ENCODE measurements at regions not wholly inside any gene's neighbourhood (a gene's known extent, or its start where the extent isn't known, plus 50 kb on each side); places are given as distances from the start of the nearest gene placed in this dataset.
A peak's percentile ranks its signal among the peaks of the same experiment; 100 is the strongest.

DNA sequence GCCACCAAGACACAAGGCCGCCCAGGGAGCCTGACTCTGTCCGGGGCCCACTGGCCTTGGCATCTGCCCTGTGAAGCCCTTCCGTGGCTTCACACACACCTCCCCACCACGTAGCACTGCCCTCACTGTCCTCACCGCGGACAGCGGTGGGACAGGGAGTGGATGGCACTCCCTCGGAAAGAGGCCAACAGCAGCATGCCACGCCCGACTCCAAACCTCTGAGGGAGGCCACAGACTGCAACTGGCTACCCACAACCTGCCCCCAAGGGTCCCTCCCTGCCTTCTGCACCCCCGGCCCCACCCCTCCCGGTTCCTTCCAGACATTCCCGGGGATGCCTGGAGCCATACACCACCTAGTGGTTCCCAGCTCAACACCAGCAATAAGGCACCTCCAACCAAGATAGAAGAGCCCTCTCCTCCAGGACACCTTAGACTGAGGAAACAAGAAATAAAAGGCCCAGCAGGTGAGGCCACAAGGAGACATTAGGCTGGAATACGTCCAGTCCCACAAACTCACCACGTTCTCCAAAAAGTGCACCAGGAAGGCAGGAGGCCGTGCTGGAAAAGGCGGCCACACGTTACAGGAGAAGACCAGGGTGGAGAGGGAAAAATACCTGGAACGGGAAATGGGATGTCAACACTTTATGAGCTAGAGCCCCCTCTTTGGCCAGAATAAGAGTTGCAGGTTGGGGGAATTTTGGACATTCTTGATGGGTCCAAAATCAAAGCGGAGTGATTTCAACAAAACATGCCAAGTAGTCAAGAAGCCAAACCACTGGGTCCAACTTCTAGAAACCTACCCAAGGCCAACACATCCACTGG is 310.0 kb downstream of the SOX9 start:
- no peak for DNase-seq

DNA sequence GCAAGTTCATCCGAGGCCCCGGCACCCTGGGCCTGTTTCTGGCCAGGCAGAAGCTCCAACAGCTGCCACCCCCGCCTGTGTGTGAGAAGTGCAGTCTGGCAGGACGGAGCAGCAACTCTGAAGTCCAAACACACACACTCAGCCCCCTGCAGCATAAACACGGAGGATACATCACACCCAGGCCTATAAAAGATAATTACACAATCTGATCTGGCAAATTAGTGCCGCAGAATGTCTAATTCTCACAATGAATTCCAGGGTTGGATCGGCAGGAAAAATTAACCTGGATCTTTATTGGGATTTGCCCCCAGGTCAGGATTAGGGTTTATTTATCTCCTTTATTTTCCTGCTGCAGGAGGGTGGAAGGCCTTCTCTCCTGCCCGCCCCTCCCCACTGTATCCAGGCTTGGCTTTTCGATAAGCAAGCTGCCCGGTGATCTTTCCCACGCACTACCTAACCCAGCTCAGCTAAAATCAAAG is 311.4 kb downstream of the SOX9 start:
- peak; percentile 53 for DNase-seq

DNA sequence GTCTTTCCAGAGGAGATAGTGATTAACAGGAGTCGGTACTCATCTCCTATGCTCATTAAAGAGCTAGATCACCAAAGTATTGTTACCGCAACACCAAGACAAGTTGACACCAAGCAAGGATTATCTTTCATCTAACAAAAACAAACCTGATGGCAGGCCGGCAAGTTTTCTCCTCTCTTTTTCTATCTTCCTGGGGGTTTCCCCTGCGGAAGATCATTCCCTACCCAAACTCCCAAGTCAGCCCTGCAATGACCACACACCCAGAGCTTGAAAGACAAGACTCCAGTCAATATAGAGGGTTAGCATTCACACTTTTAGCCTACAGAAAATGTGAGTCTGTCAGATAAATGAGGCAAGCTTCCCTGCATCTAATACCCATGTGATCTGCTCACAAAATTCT is 312.1 kb downstream of the SOX9 start:
- DNase-seq = no peak

DNA sequence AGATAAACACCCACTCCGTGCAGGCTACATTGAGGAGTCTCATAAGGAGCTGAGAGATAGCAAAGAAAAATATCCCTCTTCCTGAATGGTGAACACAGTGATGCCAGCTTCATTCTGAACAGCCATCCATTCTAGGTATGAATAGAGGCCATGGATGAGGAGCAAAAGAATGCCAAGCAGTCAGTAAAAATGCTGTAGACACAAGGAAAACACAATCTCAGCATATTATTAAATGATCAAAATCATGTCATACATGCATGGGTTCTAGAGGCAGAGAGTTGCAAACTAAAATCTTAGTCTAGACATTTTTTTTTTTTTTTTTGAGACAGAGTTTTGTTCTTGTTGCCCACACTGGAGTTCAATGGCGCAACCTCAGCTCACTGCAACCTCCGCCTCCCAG is 313.0 kb downstream of the SOX9 start:
- no peak for DNase-seq

DNA sequence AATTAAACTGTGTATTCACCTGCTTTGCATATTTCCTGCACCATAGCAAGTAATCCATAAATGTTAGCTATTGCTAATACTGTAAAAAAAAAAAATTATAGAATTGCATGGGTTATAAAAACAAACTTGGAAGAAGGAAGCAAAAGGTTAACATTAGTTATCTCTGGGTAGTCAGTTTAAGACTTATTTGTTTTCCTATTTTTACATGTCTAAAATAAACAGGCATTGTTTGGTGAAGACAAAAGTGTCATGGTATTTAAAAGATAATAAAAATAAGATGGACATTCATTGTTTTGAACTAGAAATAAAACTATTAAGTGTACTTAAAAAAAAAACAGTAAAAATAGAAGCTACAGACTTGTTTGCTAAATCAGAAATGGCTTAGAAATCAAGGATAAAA is 313.8 kb downstream of the SOX9 start:
- DNase-seq = no peak

DNA sequence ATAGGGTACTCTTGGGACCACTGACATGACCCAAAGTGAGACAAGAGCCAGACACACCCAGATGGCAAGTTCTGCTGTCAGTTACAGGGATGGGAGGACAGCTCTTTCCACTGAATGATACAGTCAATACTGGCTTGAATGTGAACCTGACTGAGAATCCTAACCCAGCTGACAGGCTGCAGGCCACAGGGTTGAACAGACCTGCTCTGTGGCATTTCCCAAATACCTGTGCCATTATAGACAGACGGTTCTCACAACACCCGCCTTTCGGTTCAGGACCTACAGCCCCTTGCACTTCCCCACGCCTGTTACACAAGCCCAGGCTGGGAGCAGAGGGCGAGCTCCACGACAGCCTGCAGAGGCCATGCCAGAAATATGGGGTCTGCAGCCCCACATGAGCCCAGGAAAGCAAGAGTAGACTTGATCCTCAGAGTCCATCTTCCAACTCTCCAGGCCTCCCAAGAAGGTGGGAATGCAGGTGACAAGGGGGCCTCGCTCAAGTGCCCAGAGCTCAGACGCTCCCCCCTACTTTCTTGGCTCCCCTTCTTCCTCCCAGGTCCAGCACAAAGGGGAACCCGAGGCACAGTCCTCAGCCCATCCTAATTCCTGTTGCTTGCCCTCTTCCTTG is 314.3 kb downstream of the SOX9 start:
- no peak for DNase-seq

DNA sequence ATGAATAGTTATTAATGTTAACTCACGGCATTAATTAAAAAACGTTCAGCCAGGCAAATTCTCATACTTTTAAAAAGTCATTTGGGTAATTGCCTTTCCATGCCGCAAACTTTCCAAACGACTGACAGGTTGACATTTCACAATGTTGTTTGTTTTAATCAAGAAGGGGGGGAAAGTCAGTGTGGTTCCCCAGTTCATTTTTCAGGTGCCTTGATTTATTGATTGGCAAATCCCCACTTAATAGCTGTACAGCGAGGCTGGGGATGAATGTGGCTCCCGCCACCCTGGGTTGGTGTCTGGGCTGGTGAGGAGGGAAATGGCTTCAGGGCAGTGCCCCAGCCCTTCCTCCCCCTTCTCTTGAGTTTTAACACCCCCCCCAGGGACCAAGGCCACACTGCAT is 318.0 kb downstream of the SOX9 start:
- no peak for DNase-seq

DNA sequence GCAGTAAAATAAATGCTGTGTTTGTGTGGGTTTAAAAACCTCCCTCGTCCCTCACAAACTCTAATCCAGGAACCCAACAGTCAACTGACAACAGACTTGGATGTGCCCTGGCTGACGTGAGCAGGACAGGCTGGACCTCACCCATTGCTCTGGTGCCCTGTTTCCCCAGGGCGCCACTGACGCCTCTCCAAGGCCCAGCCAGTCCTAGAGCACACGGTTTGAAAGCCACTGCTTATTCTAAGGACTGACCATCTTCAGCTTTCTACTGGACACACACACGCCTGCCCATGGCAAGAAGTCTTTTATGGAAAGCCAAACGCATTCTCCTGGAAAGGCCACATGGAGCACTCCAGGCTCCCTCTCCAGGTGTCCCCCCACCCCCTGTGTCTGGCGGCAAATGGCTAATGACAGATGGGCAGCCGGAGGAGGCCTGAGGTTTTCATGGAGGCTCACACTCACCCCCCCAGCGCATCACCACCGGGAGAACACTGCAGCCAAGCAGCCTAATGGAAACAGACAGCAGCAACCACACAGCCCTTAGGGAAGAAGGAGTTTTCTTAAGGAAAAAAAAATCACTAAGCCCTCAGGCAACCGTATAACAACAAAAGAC is 319.2 kb downstream of the SOX9 start:
- no peak for DNase-seq

DNA sequence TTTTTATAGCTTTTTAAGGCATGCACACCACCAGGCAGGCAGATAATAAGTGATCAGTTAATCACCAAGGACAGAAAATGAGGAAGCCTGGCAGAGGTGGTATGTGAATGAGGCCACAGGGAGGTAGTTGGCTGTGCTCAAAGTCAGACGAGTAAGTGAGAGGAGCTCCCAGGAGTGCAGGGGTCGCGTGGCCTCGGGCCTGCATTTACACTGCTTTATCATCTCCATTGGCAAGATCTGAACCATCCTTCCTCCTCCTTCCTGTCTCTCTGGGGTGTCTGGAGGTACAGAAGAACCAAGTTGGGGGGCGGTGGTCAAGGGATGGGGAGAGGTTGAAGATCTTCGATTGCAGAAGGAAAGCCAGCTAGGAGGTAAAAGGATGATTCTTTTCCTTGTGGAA is 320.1 kb downstream of the SOX9 start:
- DNase-seq = no peak

DNA sequence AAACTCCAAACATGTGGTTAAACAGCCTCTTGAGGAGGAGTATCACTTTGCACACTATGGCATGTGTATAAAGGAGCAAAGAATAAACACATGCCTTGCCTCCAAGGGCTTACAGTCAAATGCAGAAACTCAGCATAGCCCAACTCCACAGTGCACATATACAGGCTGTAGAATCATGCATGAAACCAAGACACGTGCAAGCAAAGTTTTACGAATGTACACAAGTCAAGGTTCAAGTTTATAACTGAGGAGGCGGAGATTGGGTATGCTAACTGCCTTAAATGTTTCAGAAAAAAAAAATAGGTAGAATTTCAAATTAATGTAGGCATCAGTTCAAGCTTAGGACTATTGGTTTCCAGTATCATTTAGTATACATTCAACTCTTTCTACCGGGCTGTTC is 321.1 kb downstream of the SOX9 start:
- no peak for DNase-seq

DNA sequence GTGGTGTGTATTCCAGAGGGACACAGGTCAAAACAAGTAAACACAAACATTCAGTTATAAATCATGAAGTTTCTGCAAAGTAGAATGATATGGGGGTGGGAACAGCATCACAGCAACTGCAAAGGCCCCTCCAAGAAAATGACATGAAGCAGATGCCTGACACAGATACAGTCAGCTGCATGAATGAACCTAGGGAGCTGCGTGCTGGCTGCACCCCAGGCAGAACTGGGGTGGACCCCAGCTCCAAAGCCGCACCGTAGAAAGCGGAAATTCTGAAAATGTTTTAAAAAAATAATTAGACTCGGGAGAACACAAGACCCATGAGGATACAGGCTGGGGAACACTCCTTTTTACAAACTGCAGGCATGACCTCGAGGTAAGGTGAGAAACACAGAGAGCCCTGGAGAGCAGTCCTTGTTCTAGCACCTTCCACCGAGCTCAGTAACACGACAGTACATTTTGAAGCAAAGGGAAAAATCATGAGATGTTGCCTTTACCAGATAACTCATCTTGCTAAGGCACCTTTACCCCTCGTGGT is 323.8 kb downstream of the SOX9 start:
- DNase-seq = no peak

DNA sequence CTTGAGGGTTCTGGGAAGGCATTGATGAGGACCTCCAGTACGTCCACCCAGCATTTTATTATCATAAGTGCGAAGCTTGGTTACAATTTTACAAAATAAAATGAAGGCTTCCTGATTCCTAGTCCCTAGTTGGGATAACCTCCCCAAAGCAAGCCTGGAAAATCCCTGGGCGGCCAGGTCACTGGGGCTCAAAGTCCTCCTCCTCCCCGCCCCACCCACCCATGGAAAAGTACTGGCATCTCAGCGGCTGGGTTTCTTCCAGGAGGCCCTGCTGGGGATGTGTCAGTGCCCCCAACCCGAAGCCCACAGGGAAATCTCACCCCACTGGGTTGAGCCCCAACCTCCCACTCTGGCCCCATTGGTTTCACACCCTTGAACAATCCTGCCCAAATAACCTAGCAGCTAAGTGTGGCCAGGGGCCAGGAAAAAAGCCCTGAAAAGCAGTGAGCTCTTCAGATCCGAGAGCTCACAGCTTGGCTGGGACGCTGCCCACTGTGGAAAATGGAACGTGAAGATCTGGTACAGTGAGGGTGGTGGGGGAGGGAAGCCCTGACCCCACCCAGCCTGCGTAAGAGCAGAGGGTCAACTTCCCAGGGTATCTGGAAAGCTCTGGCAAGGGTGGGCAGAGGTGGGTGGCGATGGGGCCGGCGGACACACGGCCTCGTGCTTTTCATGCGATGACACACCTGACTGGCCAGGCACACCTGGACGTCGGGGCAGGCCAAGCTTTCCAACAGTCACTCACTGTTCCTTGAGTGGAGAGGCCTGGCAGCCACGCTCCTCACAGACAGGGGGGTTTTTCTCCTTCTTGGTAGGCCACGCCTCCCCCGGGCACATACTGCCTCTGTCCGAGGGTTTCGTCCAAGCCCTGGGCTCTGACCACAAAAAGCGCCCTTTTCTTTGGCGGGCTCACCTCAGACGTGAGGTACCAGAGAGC is 324.5 kb downstream of the SOX9 start:
- DNase-seq = no peak

DNA sequence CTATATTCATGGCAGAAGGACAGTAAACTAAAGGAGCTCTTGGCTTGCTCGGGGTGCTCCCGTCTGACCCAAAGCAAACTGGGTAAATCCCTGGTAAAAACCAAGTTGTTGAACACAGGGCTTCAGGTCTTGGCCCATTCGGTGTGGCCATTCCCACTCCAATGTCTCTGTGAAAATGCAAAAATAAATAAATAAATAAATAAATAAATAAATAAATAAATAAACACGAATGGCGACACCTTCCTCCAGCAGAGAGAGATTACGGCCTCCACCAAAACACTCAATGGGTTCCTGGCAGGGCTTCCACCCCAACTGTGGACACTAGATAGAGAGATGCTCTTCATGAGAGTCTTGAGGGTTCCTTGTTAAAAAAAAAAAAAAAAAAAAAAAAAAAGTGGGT is 325.3 kb downstream of the SOX9 start:
- DNase-seq = no peak

DNA sequence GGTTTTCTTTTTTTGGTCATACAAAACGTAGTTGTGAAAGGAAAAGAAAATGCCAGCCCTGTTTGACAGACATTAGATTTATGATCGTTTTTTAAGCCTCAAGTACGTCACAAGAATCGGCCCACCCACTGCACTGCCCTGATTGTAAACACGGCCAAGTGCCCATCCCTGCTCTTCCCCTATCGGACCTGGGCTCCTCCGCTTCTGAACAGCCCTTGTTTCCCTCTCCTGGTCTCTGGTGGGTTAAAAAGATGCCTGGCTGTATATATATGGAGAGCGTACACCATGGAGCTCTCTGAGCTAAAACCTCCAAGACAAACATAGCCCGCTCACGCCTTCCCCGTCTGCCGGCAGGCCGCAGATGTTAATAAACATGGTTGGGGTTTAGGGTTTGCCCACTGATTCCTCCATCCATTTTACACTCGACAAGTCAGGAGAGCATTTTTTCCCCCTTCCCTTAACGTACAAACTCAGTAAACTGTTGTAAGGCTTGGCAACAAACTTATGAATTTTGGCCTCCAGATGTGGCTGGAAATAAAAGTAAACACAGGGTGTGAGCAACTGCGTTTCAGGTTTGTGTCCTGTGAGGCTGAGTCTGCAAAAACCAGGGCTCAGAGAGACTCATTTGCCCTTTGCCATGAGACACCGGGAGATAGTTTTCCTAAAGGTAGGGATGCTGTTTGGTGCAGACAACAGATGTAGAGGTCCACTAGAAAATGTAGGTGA is 325.9 kb downstream of the SOX9 start:
- DNase-seq = peak; percentile 55

DNA sequence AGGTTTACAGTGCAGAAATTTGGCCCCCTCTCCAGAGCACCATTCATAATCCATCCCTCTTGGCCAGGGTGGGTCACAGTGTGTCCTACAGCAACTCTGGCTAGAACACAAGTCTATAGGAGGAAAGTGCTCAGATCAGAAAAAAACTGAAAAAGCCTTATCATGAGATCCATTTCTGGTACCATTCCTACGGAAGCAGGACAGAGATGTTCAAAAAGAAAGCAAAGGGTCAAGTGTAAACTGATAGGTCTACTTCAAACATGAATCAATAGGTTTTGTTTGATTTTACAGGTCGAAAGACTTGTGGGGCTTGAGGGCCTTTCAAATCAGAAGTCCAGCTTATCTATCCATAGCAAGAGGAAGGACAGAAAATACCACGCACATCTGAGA is 326.4 kb downstream of the SOX9 start:
- no peak for DNase-seq

DNA sequence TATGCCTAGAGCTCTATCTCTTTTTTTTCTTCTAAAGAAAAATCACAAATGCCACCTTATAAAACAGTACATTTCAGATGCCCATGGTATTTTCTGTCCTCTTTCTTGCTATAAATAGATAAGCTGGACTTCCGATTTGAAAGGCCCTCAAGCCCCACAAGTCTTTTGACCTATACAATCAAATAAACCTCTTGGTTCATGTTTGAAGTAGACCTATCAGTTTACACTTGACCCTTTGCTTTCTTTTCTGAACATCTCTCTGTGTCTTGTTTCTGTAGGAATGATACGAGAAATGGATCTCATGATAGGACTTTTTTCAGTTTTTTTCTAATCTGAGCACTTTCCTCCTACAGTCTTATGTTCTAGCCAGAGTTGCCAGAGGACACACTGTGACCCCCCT is 327.2 kb downstream of the SOX9 start:
- peak; percentile 27 for DNase-seq

DNA sequence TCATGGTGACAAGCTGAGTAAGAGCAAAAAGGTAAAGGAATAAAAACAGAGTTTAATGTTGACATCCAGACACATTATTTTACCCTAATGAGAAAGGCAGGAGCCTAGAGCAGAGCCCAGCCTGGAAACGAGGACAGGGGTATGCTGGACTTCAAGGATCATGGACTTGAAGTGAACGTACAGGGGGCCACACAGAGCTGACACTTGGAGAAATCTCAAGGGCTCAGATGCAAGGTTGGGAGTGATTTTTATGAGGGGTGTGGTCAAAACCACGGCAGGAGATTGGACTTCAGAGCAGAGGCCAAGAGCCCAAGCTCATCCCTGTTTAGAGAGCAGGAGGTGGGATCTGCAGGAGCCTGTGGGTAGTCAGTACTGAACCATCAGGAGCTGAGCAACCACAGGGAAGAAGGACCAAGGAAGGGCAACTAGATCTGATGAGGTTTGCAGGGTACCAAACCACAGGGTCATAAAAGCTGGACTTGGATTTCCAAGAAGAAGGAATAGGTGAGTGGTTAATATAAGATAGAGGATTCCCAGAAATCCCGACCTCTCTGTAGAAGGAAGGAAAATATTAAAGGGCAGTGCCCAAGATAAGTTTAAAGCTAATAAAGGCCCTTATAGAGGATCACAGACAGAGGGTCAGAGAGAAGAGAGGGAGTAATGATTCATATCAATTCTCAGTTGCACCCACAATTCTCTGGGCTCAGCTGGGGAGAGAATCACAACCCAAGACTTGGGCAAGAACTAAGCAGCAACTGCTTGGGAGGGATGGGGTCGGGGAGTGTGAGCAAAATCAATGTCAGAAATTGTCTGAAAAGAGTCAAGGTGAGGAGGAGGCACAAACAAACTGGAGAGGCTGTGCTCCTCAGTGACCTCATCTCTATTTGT is 331.7 kb downstream of the SOX9 start:
- DNase-seq = no peak

DNA sequence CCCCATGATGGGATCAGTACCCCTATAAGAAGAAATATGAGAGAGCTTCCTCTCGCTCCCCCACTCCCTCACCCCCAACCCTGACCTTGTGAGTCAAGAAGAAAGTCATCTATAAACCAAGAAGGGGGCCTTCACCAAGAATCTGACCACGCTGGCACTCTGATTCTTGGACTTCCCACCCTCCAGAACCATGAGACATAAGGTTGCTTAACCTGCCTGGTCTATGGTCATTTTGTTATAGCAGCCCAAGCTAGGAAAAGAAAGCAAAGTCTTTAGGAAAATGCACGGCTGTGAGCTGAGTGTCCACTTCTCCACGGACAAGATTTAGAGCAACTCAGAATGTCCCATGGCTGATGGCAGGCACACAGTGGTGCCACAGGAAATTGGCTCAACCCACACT is 333.5 kb downstream of the SOX9 start:
- DNase-seq = no peak

DNA sequence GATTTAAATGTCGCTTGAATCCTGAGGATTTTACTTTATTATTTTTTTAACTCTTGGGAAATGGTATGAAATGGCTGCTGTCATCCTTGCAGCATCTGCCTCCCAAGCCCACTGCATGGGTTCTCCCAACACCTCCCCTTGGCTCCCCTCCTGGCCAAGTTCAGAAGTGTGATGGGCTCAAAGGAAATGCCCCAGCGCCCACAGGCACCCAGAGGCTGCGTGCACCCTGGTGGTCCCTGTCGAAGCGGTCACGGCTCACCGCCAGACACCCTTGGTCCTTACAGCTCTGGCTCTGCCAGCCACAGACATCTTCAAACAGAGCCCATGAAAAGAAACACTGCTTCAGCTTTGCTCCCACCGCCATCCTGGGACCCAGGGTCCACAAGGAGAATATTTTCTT is 334.7 kb downstream of the SOX9 start:
- no peak for DNase-seq

DNA sequence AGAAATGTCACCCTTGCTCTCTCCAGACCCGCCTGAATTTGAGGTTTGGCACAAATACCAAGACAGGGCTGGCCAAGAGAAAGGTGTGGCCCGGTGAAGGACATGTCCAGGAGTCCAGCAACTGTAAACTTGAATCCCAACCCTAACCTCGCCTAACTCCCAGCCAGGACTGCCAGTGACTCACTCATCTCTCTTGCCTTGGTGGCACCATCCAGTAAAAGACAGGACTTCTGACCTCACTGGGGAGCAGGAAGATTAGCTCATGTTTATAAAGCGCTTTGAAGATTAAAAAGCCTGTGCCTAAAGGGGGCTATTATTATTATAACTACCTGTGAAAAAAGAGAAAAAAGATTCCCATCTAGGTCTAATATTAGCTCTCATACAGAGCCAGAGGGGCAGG is 335.3 kb downstream of the SOX9 start:
- DNase-seq = no peak

DNA sequence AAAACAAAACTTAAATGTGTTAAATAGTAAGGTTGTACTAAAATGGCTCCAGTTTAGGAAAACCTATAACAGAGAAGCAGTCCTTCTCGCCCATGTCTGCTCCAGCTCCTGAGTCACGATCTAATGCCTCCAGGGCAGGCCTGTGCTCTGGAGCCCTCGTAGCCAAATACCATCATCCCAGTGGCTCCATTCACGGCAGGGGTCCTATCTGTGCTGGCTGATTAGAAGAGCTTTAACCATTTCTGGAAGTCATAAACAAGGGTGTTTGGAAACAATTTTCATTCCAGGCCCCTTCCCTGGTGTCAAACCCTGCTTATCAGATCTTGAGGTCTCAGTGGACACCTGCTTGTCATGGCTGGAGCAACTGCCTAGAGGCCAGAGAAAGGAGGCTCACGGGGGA is 336.9 kb downstream of the SOX9 start:
- DNase-seq = no peak
